GM23338 (cell line): ENCODE measurements at regions not wholly inside any gene's neighbourhood (a gene's known extent, or its start where the extent isn't known, plus 50 kb on each side); places are given as distances from the start of the nearest gene placed in this dataset.
A peak's percentile ranks its signal among the peaks of the same experiment; 100 is the strongest.

ENCODE experiments used
- ATAC-seq: fragments of 200-7000 bp; cut with Tn5 transposase; 3 replicates; pipeline ENCODE4 v1.9.1; 2020
- DNase-seq: peaks from one replicate; pipeline ENCODE4 v3.0.0-alpha.2; 2015; ENCODE audit warnings: low spot score
- H2AFZ ChIP-seq: fragments of 200-600 bp; sonication (generic); 2 replicates; pipeline ENCODE4 v1.8.0; 2016; ENCODE audit warnings: antibody characterized with exemption, mild to moderate bottlenecking, moderate library complexity
- H3F3A ChIP-seq: fragments of 200-600 bp; sonication (generic); replicated peaks from 2 replicates; pipeline ENCODE4 v1.8.0; 2017; ENCODE audit warnings: antibody characterized with exemption, mixed run types, low read depth
- H3K27ac ChIP-seq: fragments of 200-600 bp; sonication (generic); 2 replicates; pipeline ENCODE4 v1.6.1; 2016; ENCODE audit warnings: low read depth
- H3K27me3 ChIP-seq: fragments of 200-600 bp; sonication (generic); 2 replicates; pipeline ENCODE4 v1.8.0; 2016; ENCODE audit warnings: mild to moderate bottlenecking, mixed run types, moderate library complexity; ENCODE audit not compliant: insufficient read depth
- H3K36me3 ChIP-seq: fragments of 200-600 bp; sonication (generic); 2 replicates; pipeline ENCODE4 v1.8.0; 2016; ENCODE audit warnings: mild to moderate bottlenecking; ENCODE audit not compliant: insufficient read depth
- H3K4me1 ChIP-seq: fragments of 200-600 bp; sonication (generic); 2 replicates; pipeline ENCODE4 v1.8.0; 2016; ENCODE audit warnings: mild to moderate bottlenecking, moderate library complexity; ENCODE audit not compliant: insufficient read depth
- H3K4me2 ChIP-seq: fragments of 200-600 bp; sonication (generic); 2 replicates; pipeline ENCODE4 v1.7.1; 2017; ENCODE audit warnings: mixed run types
- H3K4me3 ChIP-seq: fragments of 200-600 bp; sonication (generic); 2 replicates; pipeline ENCODE4 v1.6.1; 2016; ENCODE audit warnings: mixed run types
- H3K79me2 ChIP-seq: fragments of 200-600 bp; sonication (generic); replicated peaks from 2 replicates; pipeline ENCODE4 v1.8.0; 2017; ENCODE audit warnings: mild to moderate bottlenecking; ENCODE audit not compliant: insufficient read depth
- H3K9me2 ChIP-seq: fragments of 200-600 bp; sonication (generic); 2 replicates; pipeline ENCODE4 v1.8.0; 2017; ENCODE audit not compliant: insufficient read depth
- H4K20me1 ChIP-seq: fragments of 200-600 bp; sonication (generic); replicated peaks from 2 replicates; pipeline ENCODE4 v1.8.0; 2017; ENCODE audit warnings: mild to moderate bottlenecking; ENCODE audit not compliant: insufficient read depth
- H3K27ac Mint-ChIP-seq: 2 replicates; pipeline ENCODE4 v1.8.0; 2020; ENCODE audit warnings: inconsistent platforms, mild to moderate bottlenecking, moderate library complexity, mixed read lengths
- H3K27me3 Mint-ChIP-seq: 3 replicates; pipeline ENCODE4 v1.8.0; 2022; ENCODE audit warnings: low read depth, mild to moderate bottlenecking, moderate library complexity, mixed read lengths, inconsistent platforms; ENCODE audit not compliant: insufficient read depth, poor library complexity
- H3K36me3 Mint-ChIP-seq: 3 replicates; pipeline ENCODE4 v1.8.0; 2021; ENCODE audit warnings: low read depth, mild to moderate bottlenecking, inconsistent platforms, moderate library complexity, mixed read lengths
- H3K4me1 Mint-ChIP-seq: 3 replicates; pipeline ENCODE4 v1.8.0; 2020; ENCODE audit warnings: mild to moderate bottlenecking, inconsistent platforms, mixed read lengths
- H3K4me3 Mint-ChIP-seq: 3 replicates; pipeline ENCODE4 v1.8.0; 2021; ENCODE audit warnings: moderate library complexity, mild to moderate bottlenecking, inconsistent platforms, mixed read lengths
- H3K9me3 Mint-ChIP-seq: 3 replicates; pipeline ENCODE4 v1.8.0; 2020; ENCODE audit warnings: moderate library complexity, mild to moderate bottlenecking, inconsistent platforms, mixed read lengths
- CREB1 ChIP-seq: fragments of 250-450 bp; sonication (Bioruptor Pico); IDR thresholded peaks from 2 replicates; pipeline ENCODE4 v1.5.0; 2020; ENCODE audit warnings: low read depth, mild to moderate bottlenecking, moderate library complexity
- CTCF ChIP-seq, 2 experiments: fragments of 200-600 bp in 1 of 2; sonication (generic) in 1 of 2; conservative IDR thresholded peaks; 2 replicates each; pipeline versions ENCODE4 v1.5.1 to v1.6.1; 2016 to 2017; ENCODE audit warnings: antibody characterized with exemption in 2 of 2, low read depth in 2 of 2, mild to moderate bottlenecking in 2 of 2, moderate library complexity in 1 of 2
- ETS1 ChIP-seq: IDR thresholded peaks from 2 replicates; pipeline ENCODE4 v1.6.1; 2016; ENCODE audit warnings: antibody characterized with exemption
- EZH2 ChIP-seq: fragments of 200-600 bp; sonication (generic); IDR thresholded peaks from one replicate; pipeline ENCODE4 v1.8.0; 2017; ENCODE audit warnings: antibody characterized with exemption, mild to moderate bottlenecking, low read depth; ENCODE audit not compliant: unreplicated experiment
- EZH2phosphoT487 ChIP-seq: fragments of 200-600 bp; sonication (generic); IDR thresholded peaks from one replicate; pipeline ENCODE4 v1.8.1; 2018; ENCODE audit warnings: antibody characterized with exemption; ENCODE audit not compliant: unreplicated experiment
- NANOG ChIP-seq: IDR thresholded peaks from 2 replicates; pipeline ENCODE4 v1.6.1; 2016; ENCODE audit warnings: antibody characterized with exemption, borderline replicate concordance
- STAT1 ChIP-seq: IDR thresholded peaks from one replicate; pipeline ENCODE4 v1.6.1; 2016; ENCODE audit warnings: antibody characterized with exemption; ENCODE audit not compliant: unreplicated experiment
- TF ChIP-seq, protein P1 (sequence below): IDR thresholded peaks from one replicate; pipeline ENCODE4 v1.6.1; 2018; ENCODE audit warnings: antibody characterized with exemption; ENCODE audit not compliant: unreplicated experiment
- TF ChIP-seq, protein P2 (sequence below): fragments of 250-450 bp; sonication (Bioruptor Pico); IDR thresholded peaks from 2 replicates; pipeline ENCODE4 v1.5.0; 2020; ENCODE audit warnings: mild to moderate bottlenecking, moderate library complexity

GRCh38 chr13:108070491-108070890, 144.8 kb downstream of the LIG4 start:
- no peaks in the 10 kb centered on the region for H4K20me1 ChIP-seq
- peak overlapping the region; percentile 90 for H2AFZ ChIP-seq
- peaks cover 7% of the 10 kb centered on the region for H3K4me1 Mint-ChIP-seq
- no peak for TF ChIP-seq EZH2
- no peak for TF ChIP-seq NANOG
- no peak for TF ChIP-seq STAT1
- no peak for TF ChIP-seq EZH2phosphoT487
- no peak for TF ChIP-seq CREB1 (CRISPR knock-in tag)
- TF ChIP-seq, protein P1, sequence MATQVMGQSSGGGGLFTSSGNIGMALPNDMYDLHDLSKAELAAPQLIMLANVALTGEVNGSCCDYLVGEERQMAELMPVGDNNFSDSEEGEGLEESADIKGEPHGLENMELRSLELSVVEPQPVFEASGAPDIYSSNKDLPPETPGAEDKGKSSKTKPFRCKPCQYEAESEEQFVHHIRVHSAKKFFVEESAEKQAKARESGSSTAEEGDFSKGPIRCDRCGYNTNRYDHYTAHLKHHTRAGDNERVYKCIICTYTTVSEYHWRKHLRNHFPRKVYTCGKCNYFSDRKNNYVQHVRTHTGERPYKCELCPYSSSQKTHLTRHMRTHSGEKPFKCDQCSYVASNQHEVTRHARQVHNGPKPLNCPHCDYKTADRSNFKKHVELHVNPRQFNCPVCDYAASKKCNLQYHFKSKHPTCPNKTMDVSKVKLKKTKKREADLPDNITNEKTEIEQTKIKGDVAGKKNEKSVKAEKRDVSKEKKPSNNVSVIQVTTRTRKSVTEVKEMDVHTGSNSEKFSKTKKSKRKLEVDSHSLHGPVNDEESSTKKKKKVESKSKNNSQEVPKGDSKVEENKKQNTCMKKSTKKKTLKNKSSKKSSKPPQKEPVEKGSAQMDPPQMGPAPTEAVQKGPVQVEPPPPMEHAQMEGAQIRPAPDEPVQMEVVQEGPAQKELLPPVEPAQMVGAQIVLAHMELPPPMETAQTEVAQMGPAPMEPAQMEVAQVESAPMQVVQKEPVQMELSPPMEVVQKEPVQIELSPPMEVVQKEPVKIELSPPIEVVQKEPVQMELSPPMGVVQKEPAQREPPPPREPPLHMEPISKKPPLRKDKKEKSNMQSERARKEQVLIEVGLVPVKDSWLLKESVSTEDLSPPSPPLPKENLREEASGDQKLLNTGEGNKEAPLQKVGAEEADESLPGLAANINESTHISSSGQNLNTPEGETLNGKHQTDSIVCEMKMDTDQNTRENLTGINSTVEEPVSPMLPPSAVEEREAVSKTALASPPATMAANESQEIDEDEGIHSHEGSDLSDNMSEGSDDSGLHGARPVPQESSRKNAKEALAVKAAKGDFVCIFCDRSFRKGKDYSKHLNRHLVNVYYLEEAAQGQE, result no peak
- TF ChIP-seq, protein P2, sequence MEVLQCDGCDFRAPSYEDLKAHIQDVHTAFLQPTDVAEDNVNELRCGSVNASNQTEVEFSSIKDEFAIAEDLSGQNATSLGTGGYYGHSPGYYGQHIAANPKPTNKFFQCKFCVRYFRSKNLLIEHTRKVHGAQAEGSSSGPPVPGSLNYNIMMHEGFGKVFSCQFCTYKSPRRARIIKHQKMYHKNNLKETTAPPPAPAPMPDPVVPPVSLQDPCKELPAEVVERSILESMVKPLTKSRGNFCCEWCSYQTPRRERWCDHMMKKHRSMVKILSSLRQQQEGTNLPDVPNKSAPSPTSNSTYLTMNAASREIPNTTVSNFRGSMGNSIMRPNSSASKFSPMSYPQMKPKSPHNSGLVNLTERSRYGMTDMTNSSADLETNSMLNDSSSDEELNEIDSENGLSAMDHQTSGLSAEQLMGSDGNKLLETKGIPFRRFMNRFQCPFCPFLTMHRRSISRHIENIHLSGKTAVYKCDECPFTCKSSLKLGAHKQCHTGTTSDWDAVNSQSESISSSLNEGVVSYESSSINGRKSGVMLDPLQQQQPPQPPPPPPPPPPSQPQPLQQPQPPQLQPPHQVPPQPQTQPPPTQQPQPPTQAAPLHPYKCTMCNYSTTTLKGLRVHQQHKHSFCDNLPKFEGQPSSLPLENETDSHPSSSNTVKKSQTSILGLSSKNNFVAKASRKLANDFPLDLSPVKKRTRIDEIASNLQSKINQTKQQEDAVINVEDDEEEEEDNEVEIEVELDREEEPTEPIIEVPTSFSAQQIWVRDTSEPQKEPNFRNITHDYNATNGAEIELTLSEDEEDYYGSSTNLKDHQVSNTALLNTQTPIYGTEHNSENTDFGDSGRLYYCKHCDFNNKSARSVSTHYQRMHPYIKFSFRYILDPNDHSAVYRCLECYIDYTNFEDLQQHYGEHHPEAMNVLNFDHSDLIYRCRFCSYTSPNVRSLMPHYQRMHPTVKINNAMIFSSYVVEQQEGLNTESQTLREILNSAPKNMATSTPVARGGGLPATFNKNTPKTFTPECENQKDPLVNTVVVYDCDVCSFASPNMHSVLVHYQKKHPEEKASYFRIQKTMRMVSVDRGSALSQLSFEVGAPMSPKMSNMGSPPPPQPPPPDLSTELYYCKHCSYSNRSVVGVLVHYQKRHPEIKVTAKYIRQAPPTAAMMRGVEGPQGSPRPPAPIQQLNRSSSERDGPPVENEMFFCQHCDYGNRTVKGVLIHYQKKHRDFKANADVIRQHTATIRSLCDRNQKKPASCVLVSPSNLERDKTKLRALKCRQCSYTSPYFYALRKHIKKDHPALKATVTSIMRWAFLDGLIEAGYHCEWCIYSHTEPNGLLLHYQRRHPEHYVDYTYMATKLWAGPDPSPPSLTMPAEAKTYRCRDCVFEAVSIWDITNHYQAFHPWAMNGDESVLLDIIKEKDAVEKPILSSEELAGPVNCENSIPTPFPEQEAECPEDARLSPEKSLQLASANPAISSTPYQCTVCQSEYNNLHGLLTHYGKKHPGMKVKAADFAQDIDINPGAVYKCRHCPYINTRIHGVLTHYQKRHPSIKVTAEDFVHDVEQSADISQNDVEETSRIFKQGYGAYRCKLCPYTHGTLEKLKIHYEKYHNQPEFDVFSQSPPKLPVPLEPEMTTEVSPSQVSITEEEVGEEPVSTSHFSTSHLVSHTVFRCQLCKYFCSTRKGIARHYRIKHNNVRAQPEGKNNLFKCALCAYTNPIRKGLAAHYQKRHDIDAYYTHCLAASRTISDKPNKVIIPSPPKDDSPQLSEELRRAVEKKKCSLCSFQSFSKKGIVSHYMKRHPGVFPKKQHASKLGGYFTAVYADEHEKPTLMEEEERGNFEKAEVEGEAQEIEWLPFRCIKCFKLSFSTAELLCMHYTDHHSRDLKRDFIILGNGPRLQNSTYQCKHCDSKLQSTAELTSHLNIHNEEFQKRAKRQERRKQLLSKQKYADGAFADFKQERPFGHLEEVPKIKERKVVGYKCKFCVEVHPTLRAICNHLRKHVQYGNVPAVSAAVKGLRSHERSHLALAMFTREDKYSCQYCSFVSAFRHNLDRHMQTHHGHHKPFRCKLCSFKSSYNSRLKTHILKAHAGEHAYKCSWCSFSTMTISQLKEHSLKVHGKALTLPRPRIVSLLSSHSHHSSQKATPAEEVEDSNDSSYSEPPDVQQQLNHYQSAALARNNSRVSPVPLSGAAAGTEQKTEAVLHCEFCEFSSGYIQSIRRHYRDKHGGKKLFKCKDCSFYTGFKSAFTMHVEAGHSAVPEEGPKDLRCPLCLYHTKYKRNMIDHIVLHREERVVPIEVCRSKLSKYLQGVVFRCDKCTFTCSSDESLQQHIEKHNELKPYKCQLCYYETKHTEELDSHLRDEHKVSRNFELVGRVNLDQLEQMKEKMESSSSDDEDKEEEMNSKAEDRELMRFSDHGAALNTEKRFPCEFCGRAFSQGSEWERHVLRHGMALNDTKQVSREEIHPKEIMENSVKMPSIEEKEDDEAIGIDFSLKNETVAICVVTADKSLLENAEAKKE (CRISPR knock-in tag), result no peak
- TF ChIP-seq ETS1, result no peak
- TF ChIP-seq CTCF (conservative IDR thresholded peaks at IDR 0.05; ENCODE audit: low read depth in 2 of 2), result no peak
- H3K27ac ChIP-seq, result no peak overlapping the region
- H3K79me2 ChIP-seq, result no peaks in the 10 kb centered on the region
- H3K4me2 ChIP-seq, result no peak overlapping the region
- peaks cover 7% of the 10 kb centered on the region; the same call in 1 of the 2 replicates for H3K9me2 ChIP-seq
- peaks cover 34% of the 10 kb centered on the region for H3K36me3 Mint-ChIP-seq
- H3K4me3 Mint-ChIP-seq, result no peak overlapping the region
- DNase-seq, result no peak
- no peaks in the 10 kb centered on the region for H3K4me1 ChIP-seq
- H3K4me3 ChIP-seq, result no peak overlapping the region
- H3K27ac Mint-ChIP-seq, result no peak overlapping the region
- H3F3A ChIP-seq, result no peaks in the 10 kb centered on the region
- H3K36me3 ChIP-seq, result peaks cover 7% of the 10 kb centered on the region; the same call in 1 of the 2 replicates
- no peak for ATAC-seq
- peaks cover 43% of the 10 kb centered on the region for H3K9me3 Mint-ChIP-seq
- no peaks in the 10 kb centered on the region for H3K27me3 ChIP-seq
- H3K27me3 Mint-ChIP-seq, result peaks cover 2% of the 10 kb centered on the region
